IMR-90 (cell line): ENCODE measurements at regions not wholly inside any gene's neighbourhood (a gene's known extent, or its start where the extent isn't known, plus 50 kb on each side); places are given as distances from the start of the nearest gene placed in this dataset.

Experiments
- ATAC-seq: fragments of 200-7000 bp; cut with Tn5 transposase; 2 replicates; pipeline ENCODE4 v1.9.1; 2020; ENCODE audit warnings: low read depth, mild to moderate bottlenecking, moderate library complexity
- BruUV-seq: library from RNA; stranded (reverse); fragments of 400-500 nt; replicated peaks from 2 replicates; lab custom pipeline; 2021; lab: Mats Ljungman, UMichigan
- CTCF ChIA-PET: fragments of 300-600 bp; formaldehyde crosslinking; extraction: SDS; loops from one replicate; lab custom pipeline; 2021; ENCODE audit warnings: antibody characterized with exemption; lab: Yijun Ruan, JAX
- POLR2A ChIA-PET: fragments of 300-600 bp; sonication (Branson Sonifier 250); formaldehyde crosslinking; loops from one replicate; lab custom pipeline; 2022; ENCODE audit warnings: antibody characterized with exemption; ENCODE audit not compliant: unreplicated experiment; lab: Charles Lee
- DNase-seq: peaks from one replicate; pipeline ENCODE4 v3.0.0; 2013
- H2AFZ ChIP-seq: replicated peaks from 2 replicates; pipeline ENCODE3; 2013; ENCODE audit warnings: low read length, mild to moderate bottlenecking; ENCODE audit not compliant: poor library complexity
- H2AK5ac ChIP-seq: 2 replicates; pipeline ENCODE4 v1.6.1; 2013; ENCODE audit warnings: low read depth, low read length, inconsistent platforms
- H2AK9ac ChIP-seq: replicated peaks from 2 replicates; pipeline ENCODE3; 2013; ENCODE audit warnings: mild to moderate bottlenecking, low read depth, low read length, moderate library complexity; ENCODE audit not compliant: poor library complexity
- H2BK120ac ChIP-seq: 2 replicates; pipeline ENCODE4 v1.6.1; 2013; ENCODE audit warnings: low read depth, low read length, inconsistent platforms
- H2BK15ac ChIP-seq: 3 replicates; pipeline ENCODE4 v1.6.1; 2013; ENCODE audit warnings: low read depth, low read length, inconsistent platforms
- H2BK20ac ChIP-seq: 2 replicates; pipeline ENCODE4 v1.6.1; 2013; ENCODE audit warnings: low read depth, mild to moderate bottlenecking, inconsistent platforms, low read length, moderate library complexity
- H2BK5ac ChIP-seq: 2 replicates; pipeline ENCODE4 v1.6.1; 2013; ENCODE audit warnings: mild to moderate bottlenecking, low read depth, low read length, inconsistent platforms; ENCODE audit not compliant: poor library complexity, severe bottlenecking
- H3K14ac ChIP-seq: replicated peaks from 2 replicates; pipeline ENCODE4 v1.6.1; 2013; ENCODE audit warnings: low read depth, low read length, inconsistent platforms
- H3K18ac ChIP-seq: 2 replicates; pipeline ENCODE4 v1.6.1; 2013; ENCODE audit warnings: low read depth, low read length, control low read depth
- H3K23ac ChIP-seq: 2 replicates; pipeline ENCODE4 v1.6.1; 2013; ENCODE audit warnings: low read depth, low read length, inconsistent platforms
- H3K27ac ChIP-seq: 2 replicates; pipeline ENCODE4 v1.5.1; 2013; ENCODE audit warnings: mild to moderate bottlenecking, control low read depth, low read length; ENCODE audit not compliant: insufficient read depth
- H3K27me3 ChIP-seq: 2 replicates; pipeline ENCODE4 v1.6.1; 2013; ENCODE audit warnings: low read length; ENCODE audit not compliant: control insufficient read depth, insufficient read depth
- H3K36me3 ChIP-seq: 2 replicates; pipeline ENCODE4 v1.6.1; 2013; ENCODE audit warnings: low read length, mixed read lengths; ENCODE audit not compliant: control insufficient read depth, insufficient read depth
- H3K4ac ChIP-seq: 2 replicates; pipeline ENCODE4 v1.6.1; 2013; ENCODE audit warnings: low read depth, low read length, inconsistent platforms
- H3K4me1 ChIP-seq: 2 replicates; pipeline ENCODE4 v1.6.1; 2013; ENCODE audit warnings: low read length, mixed read lengths; ENCODE audit not compliant: control insufficient read depth, insufficient read depth
- H3K4me2 ChIP-seq: 2 replicates; pipeline ENCODE4 v1.6.1; 2013; ENCODE audit warnings: low read depth, mild to moderate bottlenecking, control low read depth, low read length, moderate library complexity
- H3K4me3 ChIP-seq: 2 replicates; pipeline ENCODE4 v1.5.1; 2013; ENCODE audit warnings: low read depth, mild to moderate bottlenecking, control low read depth, low read length, moderate library complexity; ENCODE audit not compliant: insufficient read depth
- H3K56ac ChIP-seq: 2 replicates; pipeline ENCODE4 v1.6.1; 2013; ENCODE audit warnings: low read length, inconsistent platforms; ENCODE audit not compliant: insufficient read depth; ENCODE audit errors: extremely low read depth
- H3K79me1 ChIP-seq, 2 experiments: 2 replicates each; pipeline ENCODE4 v1.6.1; 2013; ENCODE audit warnings: low read length in 2 of 2, inconsistent platforms in 1 of 2, low read depth in 1 of 2
- H3K9ac ChIP-seq: 2 replicates; pipeline ENCODE4 v1.6.1; 2013; ENCODE audit warnings: low read depth, low read length, control low read depth
- H3K9me1 ChIP-seq: 2 replicates; pipeline ENCODE4 v1.6.1; 2013; ENCODE audit warnings: low read length, inconsistent platforms; ENCODE audit not compliant: insufficient read depth
- H3K9me3 ChIP-seq: 2 replicates; pipeline ENCODE4 v1.6.1; 2013; ENCODE audit warnings: low read length; ENCODE audit not compliant: control insufficient read depth, insufficient read depth
- H4K20me1 ChIP-seq: 2 replicates; pipeline ENCODE4 v1.6.1; 2013; ENCODE audit warnings: low read length, inconsistent platforms; ENCODE audit not compliant: insufficient read depth
- H4K5ac ChIP-seq: 2 replicates; pipeline ENCODE4 v1.6.1; 2013; ENCODE audit warnings: mild to moderate bottlenecking, low read depth, low read length, control low read depth
- H4K8ac ChIP-seq, 2 experiments: 2 replicates each; pipeline ENCODE4 v1.6.1; 2013; ENCODE audit warnings: low read depth in 2 of 2, low read length in 2 of 2, control low read depth in 1 of 2, inconsistent platforms in 1 of 2
- H4K91ac ChIP-seq: 2 replicates; pipeline ENCODE4 v1.6.1; 2013; ENCODE audit warnings: low read depth, low read length, inconsistent platforms; ENCODE audit not compliant: insufficient read depth
- BHLHE40 ChIP-seq: fragments of 150-350 bp; IDR thresholded peaks from 2 replicates; pipeline ENCODE4 v1.6.1; 2016; ENCODE audit warnings: mild to moderate bottlenecking, low read depth, low read length
- CHD1 ChIP-seq: IDR thresholded peaks from 2 replicates; pipeline ENCODE4 v1.6.1; 2012; ENCODE audit warnings: low read depth, low read length, improper control_type of control experiment
- CTCF ChIP-seq: conservative IDR thresholded peaks from 2 replicates; pipeline ENCODE4 v1.5.1; 2012; ENCODE audit warnings: mild to moderate bottlenecking, low read depth, low read length, improper control_type of control experiment
- FOS ChIP-seq: fragments of 150-350 bp; IDR thresholded peaks from 2 replicates; pipeline ENCODE4 v1.6.1; 2016; ENCODE audit warnings: low read depth, low read length
- MAFK ChIP-seq: IDR thresholded peaks from 2 replicates; pipeline ENCODE4 v1.6.1; 2012; ENCODE audit warnings: low read depth, low read length, improper control_type of control experiment
- MXI1 ChIP-seq: IDR thresholded peaks from 2 replicates; pipeline ENCODE4 v1.6.1; 2012; ENCODE audit warnings: low read depth, mild to moderate bottlenecking, low read length, moderate library complexity, borderline replicate concordance
- NFE2L2 ChIP-seq: fragments of 150-350 bp; IDR thresholded peaks from 2 replicates; pipeline ENCODE4 v1.6.1; 2016; ENCODE audit warnings: low read depth, mild to moderate bottlenecking, low read length
- RAD21 ChIP-seq: IDR thresholded peaks from 2 replicates; pipeline ENCODE4 v1.6.1; 2012; ENCODE audit warnings: low read length, improper control_type of control experiment
- RCOR1 ChIP-seq: IDR thresholded peaks from 2 replicates; pipeline ENCODE4 v1.6.1; 2012; ENCODE audit warnings: mild to moderate bottlenecking, low read length, improper control_type of control experiment; ENCODE audit not compliant: insufficient replicate concordance
- RFX5 ChIP-seq: IDR thresholded peaks from 2 replicates; pipeline ENCODE4 v1.8.0; 2012; ENCODE audit warnings: low read depth, mild to moderate bottlenecking, low read length, moderate library complexity
- SMC3 ChIP-seq: fragments of 150-350 bp; IDR thresholded peaks from 2 replicates; pipeline ENCODE4 v1.6.1; 2016; ENCODE audit warnings: low read depth, mild to moderate bottlenecking, antibody characterized with exemption, low read length, moderate library complexity
- WGBS, 2 experiments: methylation state at CpG; one replicate each; pipeline versions ENCODE4 v1.1.5 to v1.1.7; 2013; ENCODE audit warnings: missing lambda C conversion rate in 2 of 2; ENCODE audit not compliant: insufficient read length in 1 of 2; ENCODE audit errors: extremely low coverage in 2 of 2; 5-methylcytosine and 5-hydroxymethylcytosine counted together
- dilution Hi-C: fragments of 300-500 bp; cut with HindIII; formaldehyde crosslinking; loops from one replicate; pipeline ENCODE4 v1.14.3; 2018; ENCODE audit warnings: low sequenced_read_pairs; ENCODE audit not compliant: unreplicated experiment
- in situ Hi-C: fragments of 300-500 bp; cut with MboI; formaldehyde crosslinking; loops from 3 replicates; pipeline ENCODE4 v1.14.3; 2019; ENCODE audit warnings: low sequenced_read_pairs, inconsistent platforms, mixed read lengths
- intact Hi-C: fragments of 100-400 bp; cut with micrococcal nuclease; formaldehyde crosslinking; loops from 2 replicates; pipeline ENCODE4 v1.10.0; 2022

- in situ Hi-C loops, result no loop called here
- BruUV-seq, result no TSS peak
- H3K9ac ChIP-seq, result no peak overlapping the region
- no peak overlapping the region for H3K56ac ChIP-seq
- H3K14ac ChIP-seq, result no peak overlapping the region
- H3K18ac ChIP-seq, result no peak overlapping the region
- no peak overlapping the region for H2AK9ac ChIP-seq
- H3K9me3 ChIP-seq, result no peaks in the 10 kb centered on the region; the same call in 1 of the 2 replicates
- no peak overlapping the region for H2BK5ac ChIP-seq
- H2AFZ ChIP-seq, result no peak overlapping the region
- ATAC-seq, result no peak
- dilution Hi-C loops, result no loop called here
- H3K4ac ChIP-seq, result no peak overlapping the region
- no peaks in the 10 kb centered on the region for H4K20me1 ChIP-seq
- TF ChIP-seq MAFK, result no peak
- no peak for TF ChIP-seq BHLHE40
- TF ChIP-seq RFX5, result no peak
- TF ChIP-seq NFE2L2, result no peak
- TF ChIP-seq MXI1, result no peak
- no peak for TF ChIP-seq CTCF
- TF ChIP-seq SMC3, result no peak
- TF ChIP-seq RAD21, result no peak
- TF ChIP-seq FOS, result no peak
- no peak for TF ChIP-seq CHD1
- no peak for TF ChIP-seq RCOR1
- H3K4me3 ChIP-seq, result no peak overlapping the region
- intact Hi-C loops, result no loop called here
- ChIA-PET POLR2A (no interaction called here), CTCF (no interaction called here)
- peak; percentile 41 for DNase-seq
- H2AK5ac ChIP-seq, result no peak overlapping the region
- no peak overlapping the region for H4K5ac ChIP-seq
- H2BK120ac ChIP-seq, result no peak overlapping the region
- H4K8ac ChIP-seq, result no peak overlapping the region
- no peaks in the 10 kb centered on the region for H3K27me3 ChIP-seq
- WGBS, 2 experiments, result no CpG with 5 or more reads among the region's 2 CpGs
- H3K27ac ChIP-seq, result no peak overlapping the region
- no peak overlapping the region for H4K91ac ChIP-seq
- peaks cover 4% of the 10 kb centered on the region for H3K9me1 ChIP-seq
- no peak overlapping the region for H2BK15ac ChIP-seq
- H3K23ac ChIP-seq, result no peak overlapping the region
- no peak overlapping the region for H2BK20ac ChIP-seq
- H3K4me2 ChIP-seq, result no peak overlapping the region
- H3K79me1 ChIP-seq, result no peaks in the 10 kb centered on the region
- no peaks in the 10 kb centered on the region; the same call in 1 of the 2 replicates for H3K4me1 ChIP-seq
- no peaks in the 10 kb centered on the region for H3K36me3 ChIP-seq
These were observed 69.0 kb upstream of the PDE7B start for GRCh38 chr6:135782546-135782945.
